IPS DF 4.7 (cell line): ENCODE measurements at regions not wholly inside any gene's neighbourhood (a gene's known extent, or its start where the extent isn't known, plus 50 kb on each side); places are given as distances from the start of the nearest gene placed in this dataset.
"Not testable (repeated sequence)": the region's sequence is repeated elsewhere in the genome, so short reads cannot be mapped to it uniquely, and the experiment has no call there.

Experiments used
- DNase-seq: peaks from one replicate; pipeline ENCODE4 v3.0.0-alpha.2; 2013; ENCODE audit warnings: low spot score; ENCODE audit errors: extremely low read depth

DNA sequence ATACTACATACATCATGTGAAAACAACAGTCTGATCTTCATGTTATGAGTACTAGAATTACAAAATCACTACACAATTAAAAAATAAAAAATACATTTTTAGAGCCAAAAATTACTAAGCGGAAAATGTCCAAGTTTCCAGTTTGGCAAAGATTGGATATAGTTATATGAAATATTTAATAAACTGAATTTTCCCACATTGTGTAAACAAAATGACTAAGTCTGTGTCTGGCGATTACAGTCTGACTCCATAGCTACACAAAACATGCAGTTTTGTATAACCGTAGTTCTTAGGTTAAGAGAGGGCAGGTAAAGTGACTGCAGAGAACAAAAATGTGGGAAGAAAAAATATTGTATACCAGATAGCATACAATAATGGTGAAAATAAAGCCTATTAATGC is 59.2 kb upstream of the TMEM47 start:
- no peak for DNase-seq

DNA sequence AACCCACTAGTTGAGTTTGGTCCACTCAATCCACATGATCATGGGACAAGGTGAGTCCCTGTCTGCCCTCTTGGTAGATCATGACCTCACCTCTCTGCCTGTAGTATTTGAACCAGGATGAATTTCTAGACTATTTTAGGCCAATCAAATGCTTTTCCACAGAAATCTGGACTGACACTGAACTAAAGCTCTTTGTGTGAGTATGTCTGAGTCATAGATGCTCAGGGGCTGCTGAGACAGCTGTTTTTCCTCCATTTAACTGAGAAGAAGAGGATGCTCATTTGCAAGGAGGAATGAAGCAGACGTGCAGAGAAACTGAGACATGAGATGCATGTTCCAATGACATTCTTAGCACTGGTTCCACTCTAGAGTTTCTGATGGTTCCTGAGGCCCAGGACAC is 77.3 kb upstream of the TMEM47 start:
- DNase-seq = no peak

DNA sequence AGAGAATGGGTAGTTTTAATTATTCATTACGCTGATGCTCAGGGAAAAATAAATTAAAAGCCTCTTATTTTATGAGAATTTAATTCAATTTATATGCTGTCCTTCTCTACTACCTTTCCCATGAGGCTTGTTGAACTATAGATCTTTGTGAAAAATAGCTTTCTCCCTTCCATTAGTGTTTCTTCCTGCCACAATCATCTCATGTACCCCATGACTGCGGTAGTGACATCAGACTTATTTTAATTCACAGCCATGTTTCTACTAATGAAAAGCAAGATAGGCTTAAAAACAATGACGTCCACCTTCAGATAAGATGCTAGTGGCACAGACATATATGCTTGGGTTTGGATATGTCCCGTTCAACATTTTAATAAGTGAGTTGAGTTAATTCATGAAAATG is 87.4 kb upstream of the TMEM47 start:
- DNase-seq = no peak

DNA sequence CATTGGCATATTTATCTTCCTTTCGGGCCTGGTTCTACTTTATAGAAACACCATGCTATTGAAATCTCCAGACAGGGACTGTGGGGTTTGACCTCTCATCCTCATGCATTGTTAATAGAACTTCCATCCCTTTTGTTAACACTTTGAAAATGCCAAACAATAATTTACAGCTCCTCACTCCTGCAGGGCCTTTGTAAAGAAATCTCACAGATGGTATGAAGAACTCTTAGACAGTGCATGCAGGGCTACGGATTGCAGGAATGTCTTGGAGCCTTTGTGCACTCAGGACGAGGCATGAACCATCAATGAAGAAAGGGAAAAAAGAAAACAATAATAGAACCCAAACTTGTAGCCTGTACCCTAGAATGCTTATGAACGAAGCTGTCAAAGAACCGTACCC is 92.8 kb upstream of the TMEM47 start:
- no peak for DNase-seq

DNA sequence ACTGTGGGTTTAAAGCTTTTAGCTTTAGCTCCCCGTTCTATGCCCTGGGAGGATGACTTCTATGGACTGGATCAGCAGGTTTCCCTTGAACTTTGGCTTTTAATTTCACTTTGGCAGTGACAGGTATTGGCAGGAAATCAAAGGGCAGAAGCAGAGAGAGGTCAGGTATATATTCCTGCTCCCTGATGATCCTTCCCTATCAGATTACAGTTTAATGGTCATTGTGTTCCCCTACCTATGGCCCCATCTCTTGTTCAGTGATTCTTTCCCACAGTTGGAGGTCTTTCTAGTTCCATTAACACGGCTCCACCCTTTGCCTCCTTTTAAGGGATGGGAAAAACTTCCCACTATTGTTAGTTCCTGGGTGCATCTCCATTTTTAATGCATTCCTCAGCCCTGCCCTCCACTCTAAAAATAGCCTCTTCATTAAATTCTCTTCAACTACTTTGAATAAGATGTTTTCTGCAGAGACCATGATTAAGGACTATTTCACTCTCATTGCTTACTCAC is 107.8 kb upstream of the TMEM47 start:
- DNase-seq = peak; percentile 38

DNA sequence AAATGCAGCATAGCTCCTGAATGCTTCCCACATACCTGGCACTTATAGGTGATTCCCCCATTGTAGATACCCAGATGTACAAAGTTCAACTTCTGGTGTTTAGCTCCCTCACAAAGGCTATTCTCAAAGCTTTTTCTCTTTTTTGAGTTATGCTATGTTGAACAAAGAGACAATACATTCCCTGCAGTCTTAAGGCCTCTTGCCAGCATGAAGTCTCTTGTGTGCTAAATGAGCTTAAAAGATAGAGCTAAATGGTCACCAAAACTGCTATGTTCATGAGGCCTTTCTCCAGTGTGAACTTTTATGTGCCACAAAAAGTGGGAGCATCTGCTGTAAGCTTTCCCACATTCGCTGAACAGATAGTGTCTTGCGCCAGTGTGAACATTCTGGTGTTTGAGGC is 111.2 kb upstream of the TMEM47 start:
- DNase-seq = no peak

DNA sequence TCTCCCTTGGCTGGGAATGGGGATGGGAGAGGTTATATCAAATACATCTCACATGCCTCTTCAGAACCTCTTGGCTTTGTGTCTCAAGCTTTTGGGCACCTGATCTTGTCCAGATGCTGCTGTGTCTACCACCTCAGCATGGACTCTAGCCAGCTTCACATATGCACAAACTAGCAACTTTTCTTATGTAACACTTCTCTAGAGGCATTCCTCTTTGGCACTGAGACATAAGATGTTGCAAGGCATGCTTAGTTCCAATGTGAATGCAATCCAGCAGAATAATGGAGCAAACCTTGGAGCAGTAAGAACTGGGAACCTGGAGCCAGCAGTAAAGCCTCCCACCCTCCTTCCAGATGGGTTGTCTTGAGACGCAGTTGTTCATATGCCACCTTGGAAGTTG is 113.4 kb upstream of the TMEM47 start:
- no peak for DNase-seq

DNA sequence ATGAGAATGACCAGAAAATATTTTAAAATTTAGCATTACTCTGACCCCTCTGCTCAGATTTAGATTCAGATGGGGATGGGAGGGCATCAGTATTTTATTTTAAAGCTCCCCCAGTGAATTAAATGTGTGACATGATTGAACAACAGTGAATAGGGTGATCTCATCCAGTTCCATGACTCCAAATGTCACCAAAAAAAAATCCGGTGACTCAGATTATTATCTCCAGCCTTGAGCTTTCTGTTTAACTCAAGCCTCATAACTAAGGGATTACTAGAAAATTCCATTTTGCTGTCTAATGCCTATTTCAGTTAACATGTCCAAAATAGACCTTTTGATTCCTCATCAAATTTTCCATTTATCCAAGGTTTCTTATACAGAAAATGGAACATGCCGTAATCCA is 121.8 kb upstream of the TMEM47 start:
- DNase-seq = no peak

DNA sequence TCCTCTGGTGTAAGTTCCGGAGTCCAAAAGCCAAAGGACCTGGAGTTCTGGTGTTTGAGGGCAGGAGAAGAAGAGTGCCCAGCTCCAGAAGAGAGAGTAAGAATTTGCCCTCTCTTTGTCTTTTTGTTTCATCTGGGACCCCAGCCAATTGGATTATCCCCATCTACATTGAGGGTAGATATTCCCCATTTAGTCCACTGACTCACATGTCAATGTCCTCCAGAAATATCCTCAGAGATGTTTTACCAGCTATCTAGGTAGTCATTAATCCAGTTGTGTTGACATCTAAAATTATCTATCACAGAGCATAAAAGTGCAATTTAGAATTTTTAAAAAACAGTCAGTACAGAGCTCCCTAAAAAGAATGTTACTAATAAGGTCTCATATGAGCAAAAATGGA is 132.9 kb upstream of the TMEM47 start:
- DNase-seq = no peak

DNA sequence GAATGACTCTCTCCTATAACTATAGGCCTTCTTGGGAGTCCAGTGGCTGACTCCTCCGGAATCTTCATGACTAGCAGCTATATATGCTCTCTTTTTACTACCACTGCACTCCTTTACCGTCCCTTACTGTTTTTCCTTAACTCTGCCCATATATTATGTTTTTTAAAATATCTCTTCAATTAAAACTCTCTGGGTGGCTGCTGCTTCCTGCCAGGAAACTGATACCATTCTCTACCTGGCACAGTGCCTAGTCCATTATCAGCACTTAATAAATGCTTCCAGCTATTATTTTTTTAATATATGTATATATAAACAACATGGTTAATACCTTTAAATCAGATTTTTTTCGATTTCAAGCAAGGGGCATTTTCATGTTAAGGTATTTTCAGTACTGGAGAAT is 136.6 kb upstream of the FAM47B start:
- DNase-seq = no peak

DNA sequence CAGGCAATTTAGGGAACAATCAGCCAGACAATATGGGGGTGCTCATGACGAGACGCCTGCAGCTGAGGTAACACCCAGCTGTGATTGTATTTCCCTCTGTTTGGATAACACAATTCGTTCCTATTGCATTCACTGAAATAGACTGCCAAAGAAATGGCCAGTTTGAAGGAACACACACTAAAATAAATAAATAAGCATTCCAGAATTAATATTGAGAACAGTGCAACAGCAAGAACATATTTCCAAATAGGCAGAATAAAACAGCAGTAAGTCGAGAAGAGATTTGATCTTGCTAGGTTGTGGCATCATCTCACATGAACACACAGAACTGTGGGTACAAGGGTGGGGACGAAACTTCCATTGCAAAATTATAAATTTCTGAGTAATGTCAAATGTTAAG is 133.5 kb upstream of the FAM47B start:
- no peak for DNase-seq

DNA sequence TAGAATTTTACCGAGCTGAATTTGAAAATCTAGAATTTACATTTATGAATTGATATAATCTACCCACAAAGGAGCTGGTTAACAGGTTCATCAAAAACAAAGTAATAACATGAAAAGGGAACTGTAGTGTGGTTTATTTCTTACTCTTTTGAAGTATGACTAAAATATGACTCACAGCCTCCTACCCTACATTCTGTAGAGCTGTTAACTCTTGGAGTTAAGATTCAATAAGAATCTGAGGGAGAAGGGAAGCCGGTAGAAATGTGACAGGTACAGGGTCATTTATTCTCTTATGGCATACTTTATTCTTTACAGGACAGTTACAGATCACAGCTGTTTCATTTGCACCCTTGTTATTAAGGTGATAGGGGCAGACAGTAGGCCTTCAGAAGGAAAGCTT is 132.2 kb upstream of the FAM47B start:
- no peak for DNase-seq

DNA sequence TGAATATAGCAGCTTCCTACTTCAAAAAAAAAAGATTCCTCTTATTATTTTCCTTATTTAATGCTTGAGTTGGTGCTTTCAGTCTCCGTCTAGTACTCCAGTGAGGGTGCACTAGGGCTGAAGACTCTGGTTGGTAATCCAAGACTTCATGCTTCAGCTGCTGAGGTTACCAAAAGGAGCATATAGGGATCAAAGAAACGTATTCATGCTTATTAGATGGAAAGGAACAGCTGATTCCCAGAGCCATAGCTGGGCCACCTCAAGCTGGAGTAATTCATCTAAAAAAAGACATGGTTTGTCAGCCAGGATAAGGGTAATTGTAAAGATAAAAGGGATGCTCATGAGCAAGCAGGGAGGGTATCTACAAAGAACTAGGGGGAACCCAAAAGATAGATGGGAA is 131.7 kb upstream of the FAM47B start:
- no peak for DNase-seq

DNA sequence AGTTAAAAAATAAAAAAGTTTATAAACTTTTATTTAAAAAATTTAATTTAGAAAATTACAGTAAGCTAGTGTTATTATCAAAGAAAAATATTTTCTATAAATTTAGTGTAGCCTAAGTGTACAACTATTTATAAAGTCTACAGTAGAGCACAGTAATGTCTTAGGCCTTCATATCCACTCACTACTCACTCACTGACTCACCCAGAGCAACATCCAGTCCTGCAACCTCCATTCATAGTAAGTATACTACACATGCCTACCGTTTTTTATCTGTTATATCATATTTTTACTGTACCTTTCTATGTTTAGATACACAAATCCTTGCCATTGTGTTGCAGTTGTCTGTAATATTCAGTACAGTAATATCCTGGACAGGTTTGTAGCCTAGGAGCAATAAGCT is 129.0 kb upstream of the FAM47B start:
- DNase-seq = no peak

DNA sequence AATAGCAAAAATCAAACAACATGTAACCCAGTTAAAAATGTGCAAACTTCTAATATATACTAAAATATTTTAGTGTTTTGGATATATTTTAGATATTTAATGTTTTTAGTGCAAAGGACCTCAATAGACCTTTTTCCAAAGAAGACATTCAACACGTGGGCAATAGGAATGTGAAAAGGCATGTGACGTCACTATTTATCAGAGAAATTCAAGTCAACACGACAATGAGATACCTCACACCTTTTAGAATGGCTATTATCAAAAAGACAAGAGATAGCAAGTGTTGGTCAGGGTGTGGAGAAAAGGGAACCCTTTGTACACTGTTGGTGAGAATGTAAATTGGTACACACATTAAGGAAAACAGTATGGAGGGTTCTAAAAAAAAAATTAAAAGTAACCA is 115.6 kb upstream of the FAM47B start:
- no peak for DNase-seq

DNA sequence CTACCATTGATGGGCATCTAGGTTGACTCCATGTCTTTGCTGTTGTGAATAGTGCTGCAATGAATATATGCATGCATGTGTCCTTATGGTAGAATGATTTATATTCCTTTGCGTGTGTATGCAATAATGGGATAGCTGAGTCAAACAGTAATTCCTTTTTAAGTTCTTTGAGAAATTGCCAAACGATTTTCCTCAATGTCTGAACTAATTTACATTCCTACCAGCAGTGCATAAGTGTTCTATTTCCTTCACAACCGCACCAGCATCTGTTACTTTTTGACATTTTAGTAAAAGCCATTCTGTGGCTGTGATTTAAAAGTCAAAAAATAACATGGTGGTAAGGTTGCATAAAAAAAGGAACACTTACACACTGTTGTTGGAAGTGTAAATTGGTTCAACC is 103.1 kb upstream of the FAM47B start:
- no peak for DNase-seq

DNA sequence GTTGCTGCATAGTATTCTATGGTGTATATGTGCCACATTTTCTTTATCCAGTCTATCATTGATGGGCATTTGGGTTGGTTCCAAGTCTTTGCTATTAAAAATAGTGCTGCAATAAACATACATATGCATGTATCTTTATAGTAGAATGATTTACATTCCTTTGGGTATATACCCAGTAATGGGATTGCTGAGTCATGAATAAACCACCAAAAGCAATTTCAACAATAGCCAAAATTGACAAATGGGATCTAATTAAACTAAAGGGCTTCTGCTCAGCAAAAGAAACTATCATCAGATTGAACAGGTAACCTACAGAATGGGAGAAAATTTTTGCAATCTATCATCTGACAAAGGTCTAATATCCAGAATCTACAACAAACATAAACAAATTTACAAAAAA is 101.4 kb upstream of the FAM47B start:
- DNase-seq = not testable (repeated sequence)

DNA sequence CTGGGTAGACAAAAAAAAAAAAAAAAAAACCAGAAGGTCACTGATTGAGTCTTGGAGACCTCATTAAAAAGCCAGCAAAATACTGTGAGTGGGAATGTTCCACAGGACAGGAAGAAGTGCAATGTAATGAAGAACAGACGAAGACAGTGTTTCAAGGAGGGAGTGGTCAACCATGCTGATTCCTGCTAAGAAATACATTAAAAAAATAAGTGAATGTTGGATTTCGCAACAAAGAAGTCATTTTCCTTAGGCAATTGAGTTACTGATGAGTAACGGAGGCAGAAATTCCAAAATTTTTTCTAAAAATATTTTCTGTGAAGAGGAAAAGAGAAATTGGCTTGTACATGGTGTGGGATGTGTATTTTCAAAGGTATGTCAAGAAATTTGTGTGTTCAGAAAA is 94.3 kb upstream of the FAM47B start:
- no peak for DNase-seq

DNA sequence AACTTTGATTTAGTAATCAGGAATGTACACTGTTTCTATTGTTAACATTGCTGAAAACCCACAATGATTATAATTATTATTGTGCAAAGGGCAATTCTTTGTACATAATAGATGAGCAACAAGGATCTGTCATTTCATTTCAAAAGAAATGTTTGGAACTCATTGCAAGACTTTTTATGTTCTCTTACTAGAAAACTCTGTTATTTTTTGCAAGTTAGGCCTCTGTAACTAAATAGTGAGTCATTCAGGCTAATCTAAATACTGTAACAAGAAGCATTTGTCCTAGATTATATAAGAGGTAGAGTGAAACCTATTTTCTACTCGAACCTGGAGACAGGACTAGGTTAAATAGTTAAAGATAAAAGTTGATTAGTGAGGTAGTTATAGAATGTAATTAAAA is 93.2 kb upstream of the FAM47B start:
- no peak for DNase-seq

DNA sequence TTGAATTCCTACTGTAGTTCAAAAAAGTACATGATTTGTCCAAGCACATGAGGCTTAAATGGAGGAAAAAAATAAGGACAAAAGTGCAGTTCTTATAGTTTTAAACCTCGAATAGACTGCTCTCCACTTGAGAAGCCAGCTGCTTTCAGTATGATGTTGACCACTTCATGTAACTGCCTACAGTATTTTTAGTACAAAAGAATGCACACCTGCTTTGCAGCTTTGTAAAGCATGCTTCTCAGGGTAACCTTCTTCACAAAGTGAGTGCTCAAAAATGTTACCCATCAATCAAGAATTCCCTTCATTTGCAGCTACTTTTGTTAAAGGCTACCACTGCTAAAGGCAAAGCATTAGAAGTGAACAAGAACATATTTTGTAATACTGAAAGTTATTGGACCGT is 83.4 kb upstream of the FAM47B start:
- DNase-seq = no peak

DNA sequence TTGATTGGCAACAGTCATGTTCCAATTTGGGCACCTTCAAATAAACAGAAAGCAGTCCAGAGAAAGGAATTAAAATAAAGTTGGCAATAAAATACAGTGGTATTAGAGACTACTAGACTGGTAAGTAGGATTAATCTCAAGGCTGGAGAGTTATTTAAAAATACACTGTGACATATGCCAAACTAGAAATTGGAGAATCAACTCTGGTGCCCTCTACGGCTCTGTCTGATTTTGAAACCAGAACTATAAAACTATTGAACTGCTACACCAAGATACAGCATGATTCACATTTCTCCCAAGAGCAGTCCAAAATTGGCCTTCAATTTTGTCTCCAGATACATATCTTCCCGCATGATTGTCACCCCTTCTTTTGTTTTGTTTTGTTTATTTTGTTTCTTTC is 78.7 kb upstream of the FAM47B start:
- DNase-seq = no peak

DNA sequence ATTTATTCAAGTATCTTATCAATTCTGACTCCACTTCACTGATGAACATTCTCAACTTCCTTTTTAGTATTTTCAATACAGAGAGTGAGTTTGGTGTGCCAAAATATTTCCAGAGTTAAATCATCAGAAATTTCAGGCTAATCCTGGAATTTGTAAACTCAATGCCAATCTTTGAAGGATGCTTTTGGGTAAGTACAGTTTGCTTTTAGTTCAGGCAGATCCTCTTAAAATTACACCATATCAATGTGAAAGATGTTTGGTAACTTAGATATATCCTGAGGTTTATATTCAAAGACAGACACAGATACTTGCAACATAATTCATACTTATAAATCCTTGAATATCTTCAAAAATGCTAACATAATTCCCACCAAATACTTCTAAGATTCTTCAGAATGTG is 76.0 kb upstream of the FAM47B start:
- DNase-seq = no peak

DNA sequence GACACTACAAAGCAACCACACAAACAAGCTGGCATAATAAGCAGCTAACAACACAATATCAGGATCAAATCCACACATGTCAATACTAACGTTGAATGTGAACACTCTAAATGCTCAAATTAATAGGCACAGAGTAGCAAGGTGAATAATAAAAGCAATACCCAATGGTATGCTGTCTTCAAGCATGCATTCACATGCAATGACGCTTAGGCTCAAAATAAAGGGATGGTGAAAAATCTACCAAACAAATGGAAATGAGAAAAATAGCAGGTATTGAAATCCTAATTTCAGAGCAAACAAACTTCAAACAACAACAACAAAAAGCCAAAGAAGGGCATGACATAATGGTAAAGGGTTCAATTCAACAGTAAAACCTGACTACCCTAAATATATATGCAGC is 74.0 kb upstream of the FAM47B start:
- DNase-seq = no peak

DNA sequence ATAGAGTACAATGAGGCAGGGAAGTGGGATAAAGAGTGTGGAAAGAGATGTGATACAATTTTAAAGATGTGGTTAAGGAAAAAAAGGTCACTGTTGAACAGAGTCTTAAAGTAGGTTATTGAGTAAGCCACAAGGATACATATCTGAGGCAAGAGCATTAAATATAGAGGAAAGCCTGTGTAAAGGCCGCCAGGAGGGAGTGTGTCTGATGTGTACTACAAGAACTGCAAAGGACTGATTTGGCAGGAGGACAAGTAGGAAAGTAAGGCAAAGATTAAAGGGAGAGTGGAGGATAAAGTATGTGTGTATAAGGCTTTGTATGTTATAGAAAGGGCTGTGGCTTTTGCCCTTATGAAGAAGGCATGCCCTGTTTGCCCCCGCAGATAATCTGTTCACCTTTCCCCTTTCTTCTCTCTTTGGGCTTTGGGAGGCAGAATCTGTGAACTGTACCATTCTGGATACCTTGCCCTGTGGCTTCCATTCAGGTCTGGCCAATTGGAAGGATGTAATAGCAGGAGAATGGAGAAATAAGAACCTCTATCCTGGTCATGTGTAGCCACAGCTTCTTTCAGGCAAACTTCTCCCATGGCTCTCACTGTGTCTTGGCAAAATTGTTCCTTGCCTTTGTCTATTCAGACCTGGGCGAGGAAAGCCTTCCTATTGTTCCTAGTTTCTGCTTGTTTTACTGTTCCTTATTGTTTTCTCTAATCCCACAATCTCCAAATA is 68.9 kb upstream of the FAM47B start:
- DNase-seq = no peak
